Astrocyte (in vitro differentiated cells and primary cell): ENCODE measurements at regions not wholly inside any gene's neighbourhood (a gene's known extent, or its start where the extent isn't known, plus 50 kb on each side); places are given as distances from the start of the nearest gene placed in this dataset.
A peak's percentile ranks its signal among the peaks of the same experiment; 100 is the strongest.

Experiments
- DNase-seq: peaks from one replicate; pipeline ENCODE4 v3.0.0-alpha.2; 2010; ENCODE audit warnings: low read depth
- FAIRE-seq: peaks from 2 replicates; lab custom pipeline; 2011; peaks lifted over from hg19 to GRCh38; lab: Jason Lieb, UNC
- H2AFZ ChIP-seq: 2 replicates; pipeline ENCODE4 v1.6.0; 2012; ENCODE audit warnings: low read depth, low read length, inconsistent platforms
- H3K27ac ChIP-seq: 2 replicates; pipeline ENCODE4 v1.5.1; 2011; ENCODE audit warnings: low read depth, low read length, inconsistent platforms
- H3K27me3 ChIP-seq: 2 replicates; pipeline ENCODE4 v1.6.0; 2011; ENCODE audit warnings: low read length, inconsistent platforms; ENCODE audit not compliant: insufficient read depth
- H3K36me3 ChIP-seq: 2 replicates; pipeline ENCODE4 v1.5.1; 2011; ENCODE audit warnings: low read length, inconsistent platforms; ENCODE audit not compliant: insufficient read depth
- H3K4me1 ChIP-seq: 2 replicates; pipeline ENCODE4 v1.5.1; 2011; ENCODE audit warnings: low read length, inconsistent platforms; ENCODE audit not compliant: insufficient read depth
- H3K4me2 ChIP-seq: 2 replicates; pipeline ENCODE4 v1.6.0; 2012; ENCODE audit warnings: low read length, inconsistent platforms
- H3K4me3 ChIP-seq: 2 replicates; pipeline ENCODE4 v1.5.1; 2011; ENCODE audit warnings: low read depth, mild to moderate bottlenecking, low read length, inconsistent platforms; ENCODE audit not compliant: insufficient read depth
- H3K79me2 ChIP-seq: 2 replicates; pipeline ENCODE4 v1.6.0; 2012; ENCODE audit warnings: mild to moderate bottlenecking, low read length, inconsistent platforms; ENCODE audit not compliant: insufficient read depth
- H3K9ac ChIP-seq: 2 replicates; pipeline ENCODE4 v1.6.0; 2012; ENCODE audit warnings: mild to moderate bottlenecking, low read length, inconsistent platforms
- H3K9me3 ChIP-seq: 2 replicates; pipeline ENCODE4 v1.5.1; 2012; ENCODE audit warnings: low read depth, mild to moderate bottlenecking, low read length, inconsistent platforms; ENCODE audit not compliant: insufficient read depth
- H4K20me1 ChIP-seq: 2 replicates; pipeline ENCODE4 v1.6.0; 2012; ENCODE audit warnings: low read length, inconsistent platforms; ENCODE audit not compliant: insufficient read depth
- H3K27ac Mint-ChIP-seq: one replicate; pipeline ENCODE4 v1.8.0; 2021; ENCODE audit warnings: mild to moderate bottlenecking, mixed read lengths; ENCODE audit not compliant: unreplicated experiment
- H3K27me3 Mint-ChIP-seq: one replicate; pipeline ENCODE4 v1.8.0; 2021; ENCODE audit warnings: low read depth, mixed read lengths; ENCODE audit not compliant: unreplicated experiment
- H3K36me3 Mint-ChIP-seq: one replicate; pipeline ENCODE4 v1.8.0; 2021; ENCODE audit warnings: low read depth, mixed read lengths; ENCODE audit not compliant: unreplicated experiment
- H3K4me1 Mint-ChIP-seq: one replicate; pipeline ENCODE4 v1.8.0; 2021; ENCODE audit warnings: low read depth, mixed read lengths; ENCODE audit not compliant: unreplicated experiment
- H3K4me3 Mint-ChIP-seq: one replicate; pipeline ENCODE4 v1.8.0; 2021; ENCODE audit warnings: mild to moderate bottlenecking, moderate library complexity, mixed read lengths; ENCODE audit not compliant: unreplicated experiment
- H3K9me3 Mint-ChIP-seq: one replicate; pipeline ENCODE4 v1.8.0; 2021; ENCODE audit warnings: mild to moderate bottlenecking, mixed read lengths; ENCODE audit not compliant: unreplicated experiment
- CTCF ChIP-seq: IDR thresholded peaks from 2 replicates; pipeline ENCODE4 v1.5.1; 2011; ENCODE audit warnings: low read depth, mild to moderate bottlenecking, inconsistent platforms, low read length, moderate library complexity; ENCODE audit not compliant: insufficient read depth
- EZH2 ChIP-seq: IDR thresholded peaks from 2 replicates; pipeline ENCODE4 v1.6.1; 2012; ENCODE audit warnings: mild to moderate bottlenecking, low read length, inconsistent platforms; ENCODE audit not compliant: insufficient read depth

GRCh38 chr1:198417039-198417438 is 123.4 kb downstream of the ATP6V1G3 start:
- no peak overlapping the region for H3K4me3 Mint-ChIP-seq
- Histone ChIP-seq H3K79me2 (no peaks in the 10 kb centered on the region), H3K9me3 (no peaks in the 10 kb centered on the region), H3K27me3 (no peaks in the 10 kb centered on the region), H3K36me3 (no peaks in the 10 kb centered on the region), H4K20me1 (no peaks in the 10 kb centered on the region), H3K27ac (no peak overlapping the region), H3K4me3 (no peak overlapping the region), H3K4me2 (no peak overlapping the region), H3K9ac (no peak overlapping the region), H3K4me1 (no peaks in the 10 kb centered on the region), H2AFZ (no peak overlapping the region)
- no peaks in the 10 kb centered on the region for H3K36me3 Mint-ChIP-seq
- H3K27ac Mint-ChIP-seq, result peak overlapping the region; percentile 51
- no peaks in the 10 kb centered on the region for H3K9me3 Mint-ChIP-seq
- TF ChIP-seq EZH2, result no peak
- FAIRE-seq, result no peak
- no peak for DNase-seq
- no peaks in the 10 kb centered on the region for H3K4me1 Mint-ChIP-seq
- no peaks in the 10 kb centered on the region for H3K27me3 Mint-ChIP-seq

- H3K4me1 ChIP-seq, result no peaks in the 10 kb centered on the region
- no peaks in the 10 kb centered on the region for H3K36me3 ChIP-seq
- no peak overlapping the region for H3K9ac ChIP-seq
- H3K4me3 ChIP-seq, result no peak overlapping the region
- no peaks in the 10 kb centered on the region for H3K27me3 ChIP-seq
- no peaks in the 10 kb centered on the region for H3K79me2 ChIP-seq
- H3K9me3 ChIP-seq, result no peaks in the 10 kb centered on the region
- no peak for TF ChIP-seq EZH2
- no peak for TF ChIP-seq CTCF
- no peak overlapping the region for H2AFZ ChIP-seq
- Mint-ChIP-seq H3K27me3 (no peaks in the 10 kb centered on the region), H3K4me3 (no peak overlapping the region), H3K27ac (no peak overlapping the region), H3K4me1 (no peaks in the 10 kb centered on the region), H3K36me3 (no peaks in the 10 kb centered on the region), H3K9me3 (no peaks in the 10 kb centered on the region)
- H3K4me2 ChIP-seq, result no peak overlapping the region
- FAIRE-seq (no peak), DNase-seq (peak; percentile 65)
- no peak overlapping the region for H3K27ac ChIP-seq
- no peaks in the 10 kb centered on the region for H4K20me1 ChIP-seq
Measured at GRCh38 chr1:198416296-198416695, 124.2 kb downstream of the ATP6V1G3 start.

- Histone ChIP-seq H3K79me2 (no peaks in the 10 kb centered on the region), H4K20me1 (no peaks in the 10 kb centered on the region), H3K27ac (no peak overlapping the region), H3K9me3 (no peaks in the 10 kb centered on the region), H3K36me3 (no peaks in the 10 kb centered on the region), H3K27me3 (no peaks in the 10 kb centered on the region), H3K4me2 (no peak overlapping the region), H3K9ac (no peak overlapping the region), H3K4me3 (no peak overlapping the region), H3K4me1 (no peaks in the 10 kb centered on the region), H2AFZ (no peak overlapping the region)
- FAIRE-seq, result no peak
- Mint-ChIP-seq H3K27me3 (no peaks in the 10 kb centered on the region), H3K4me1 (no peaks in the 10 kb centered on the region), H3K9me3 (peaks cover 5% of the 10 kb centered on the region), H3K36me3 (no peaks in the 10 kb centered on the region), H3K4me3 (no peak overlapping the region), H3K27ac (no peak overlapping the region)
- DNase-seq, result no peak
- no peak for TF ChIP-seq CTCF
- TF ChIP-seq EZH2, result no peak
Measured at GRCh38 chr1:198411240-198411639, 129.2 kb downstream of the ATP6V1G3 start.
